IPS-15b (cell line): ENCODE measurements at regions not wholly inside any gene's neighbourhood (a gene's known extent, or its start where the extent isn't known, plus 50 kb on each side); places are given as distances from the start of the nearest gene placed in this dataset.

Experiments used
- H3K27me3 ChIP-seq: one replicate; pipeline ENCODE4 v1.6.1; 2013; ENCODE audit warnings: low read length; ENCODE audit not compliant: control insufficient read depth, insufficient read depth
- H3K36me3 ChIP-seq: one replicate; pipeline ENCODE4 v1.6.1; 2013; ENCODE audit warnings: low read length; ENCODE audit not compliant: control insufficient read depth, insufficient read depth
- H3K4me1 ChIP-seq: one replicate; pipeline ENCODE4 v1.6.1; 2013; ENCODE audit warnings: mild to moderate bottlenecking, low read length; ENCODE audit not compliant: control insufficient read depth, insufficient read depth
- H3K4me3 ChIP-seq: one replicate; pipeline ENCODE4 v1.5.1; 2013; ENCODE audit warnings: low read depth, low read length
- H3K9ac ChIP-seq: one replicate; pipeline ENCODE4 v1.6.1; 2013; ENCODE audit warnings: low read depth, mild to moderate bottlenecking, low read length
- H3K9me3 ChIP-seq: one replicate; pipeline ENCODE4 v1.6.1; 2013; ENCODE audit warnings: mild to moderate bottlenecking, low read length; ENCODE audit not compliant: control insufficient read depth, insufficient read depth

- no peaks in the 10 kb centered on the region for H3K4me1 ChIP-seq
- H3K9ac ChIP-seq = no peak overlapping the region
- H3K4me3 ChIP-seq = no peak overlapping the region
- no peaks in the 10 kb centered on the region for H3K27me3 ChIP-seq
- H3K36me3 ChIP-seq = no peaks in the 10 kb centered on the region
- H3K9me3 ChIP-seq = no peaks in the 10 kb centered on the region
Measured at GRCh38 chr6:11922901-11923300, 89.2 kb upstream of the HIVEP1 start.

- Histone ChIP-seq H3K36me3 (no peaks in the 10 kb centered on the region), H3K9ac (no peak overlapping the region), H3K27me3 (no peaks in the 10 kb centered on the region), H3K4me1 (no peaks in the 10 kb centered on the region), H3K9me3 (no peaks in the 10 kb centered on the region), H3K4me3 (no peak overlapping the region)
Measured at GRCh38 chr6:11921751-11922150, 90.4 kb upstream of the HIVEP1 start.

GRCh38 chr6:11921017-11921438 lies 91.1 kb upstream of the HIVEP1 start:
- Histone ChIP-seq H3K36me3 (no peaks in the 10 kb centered on the region), H3K9ac (no peak overlapping the region), H3K9me3 (no peaks in the 10 kb centered on the region), H3K27me3 (no peaks in the 10 kb centered on the region), H3K4me1 (no peaks in the 10 kb centered on the region), H3K4me3 (no peak overlapping the region)

- Histone ChIP-seq H3K27me3 (no peaks in the 10 kb centered on the region), H3K9me3 (no peaks in the 10 kb centered on the region), H3K9ac (no peak overlapping the region), H3K4me3 (no peak overlapping the region), H3K36me3 (no peaks in the 10 kb centered on the region), H3K4me1 (no peaks in the 10 kb centered on the region)
Measured at GRCh38 chr6:11920566-11920965, 91.5 kb upstream of the HIVEP1 start.

- Histone ChIP-seq H3K4me3 (no peak overlapping the region), H3K9me3 (no peaks in the 10 kb centered on the region), H3K4me1 (no peaks in the 10 kb centered on the region), H3K36me3 (no peaks in the 10 kb centered on the region), H3K27me3 (no peaks in the 10 kb centered on the region), H3K9ac (no peak overlapping the region)
Measured at GRCh38 chr6:11919771-11920440, 92.2 kb upstream of the HIVEP1 start.

GRCh38 chr6:11918739-11919605 lies 93.1 kb upstream of the HIVEP1 start:
- H3K9ac ChIP-seq = no peak overlapping the region
- no peaks in the 10 kb centered on the region for H3K27me3 ChIP-seq
- H3K4me1 ChIP-seq = no peaks in the 10 kb centered on the region
- H3K4me3 ChIP-seq = no peak overlapping the region
- no peaks in the 10 kb centered on the region for H3K36me3 ChIP-seq
- no peaks in the 10 kb centered on the region for H3K9me3 ChIP-seq

- Histone ChIP-seq H3K9me3 (no peaks in the 10 kb centered on the region), H3K27me3 (no peaks in the 10 kb centered on the region), H3K9ac (no peak overlapping the region), H3K36me3 (no peaks in the 10 kb centered on the region), H3K4me3 (no peak overlapping the region), H3K4me1 (no peaks in the 10 kb centered on the region)
Measured at GRCh38 chr6:11917951-11918738, 94.0 kb upstream of the HIVEP1 start.

- H3K4me3 ChIP-seq = no peak overlapping the region
- H3K9ac ChIP-seq = no peak overlapping the region
- H3K4me1 ChIP-seq = no peaks in the 10 kb centered on the region
- H3K9me3 ChIP-seq = peaks cover 4% of the 10 kb centered on the region
- H3K27me3 ChIP-seq = no peaks in the 10 kb centered on the region
- H3K36me3 ChIP-seq = no peaks in the 10 kb centered on the region
Measured at GRCh38 chr6:11912420-11912819, 99.7 kb upstream of the HIVEP1 start.

GRCh38 chr6:11911538-11911937 lies 100.6 kb upstream of the HIVEP1 start:
- Histone ChIP-seq H3K4me3 (no peak overlapping the region), H3K9me3 (peaks cover 4% of the 10 kb centered on the region), H3K36me3 (no peaks in the 10 kb centered on the region), H3K27me3 (no peaks in the 10 kb centered on the region), H3K9ac (no peak overlapping the region), H3K4me1 (no peaks in the 10 kb centered on the region)

GRCh38 chr6:11909696-11910132 lies 102.4 kb upstream of the HIVEP1 start:
- Histone ChIP-seq H3K9me3 (peaks cover 4% of the 10 kb centered on the region), H3K4me1 (no peaks in the 10 kb centered on the region), H3K4me3 (no peak overlapping the region), H3K27me3 (no peaks in the 10 kb centered on the region), H3K9ac (no peak overlapping the region), H3K36me3 (no peaks in the 10 kb centered on the region)

- Histone ChIP-seq H3K27me3 (no peaks in the 10 kb centered on the region), H3K36me3 (no peaks in the 10 kb centered on the region), H3K4me3 (no peak overlapping the region), H3K4me1 (no peaks in the 10 kb centered on the region), H3K9ac (no peak overlapping the region), H3K9me3 (peaks cover 4% of the 10 kb centered on the region)
Measured at GRCh38 chr6:11908436-11909105, 103.5 kb upstream of the HIVEP1 start.
